ENCODE measurements at regions not wholly inside any gene's neighbourhood (a gene's known extent, or its start where the extent isn't known, plus 50 kb on each side); places are given as distances from the start of the nearest gene placed in this dataset.

GRCh38 chr3:102533784-102534183, 99.0 kb downstream of the ZPLD1 start:
- no peak overlapping the region for H3K4me2 ChIP-seq (ENCODE audit: insufficient read depth, insufficient read length, low read length)
- no peak overlapping the region for H3K27ac ChIP-seq (ENCODE audit: insufficient read length, low read depth, low read length)
- Mint-ChIP-seq H3K4me3 (no peak overlapping the region), H3K27ac (no peak overlapping the region), H3K27me3 (ENCODE audit: low read depth) (no peaks in the 10 kb centered on the region), H3K9me3 (no peaks in the 10 kb centered on the region), H3K36me3 (ENCODE audit: insufficient read depth in 1 of 3, low read depth in 3 of 3) (no peaks in the 10 kb centered on the region), H3K4me1 (no peaks in the 10 kb centered on the region)
- H3K4ac ChIP-seq (ENCODE audit: low read depth, low read length), result no peak overlapping the region
- DNase-seq, result no peak
- no peak overlapping the region for H4K8ac ChIP-seq (replicated peaks; ENCODE audit: insufficient read length, low read depth, low read length)
- no peak overlapping the region for H2BK12ac ChIP-seq (ENCODE audit: insufficient read length, low read depth, low read length)
- no peak overlapping the region for H3K14ac ChIP-seq (ENCODE audit: insufficient read depth, low read length)
- H2AFZ ChIP-seq (ENCODE audit: low read length), result no peak overlapping the region
- no peak overlapping the region for H2BK20ac ChIP-seq (ENCODE audit: low read depth, low read length, poor library complexity, severe bottlenecking)
- H2BK15ac ChIP-seq (ENCODE audit: low read depth, low read length), result no peak overlapping the region
- no peak overlapping the region for H3T11ph ChIP-seq (ENCODE audit: low read length)
- 100% methylated on average over 1 of the region's 4 CpGs for WGBS (ENCODE audit: extremely low coverage, insufficient read length, low lambda C conversion rate)
- H4K20me1 ChIP-seq (ENCODE audit: control insufficient read depth, insufficient read depth, insufficient read length), result no peaks in the 10 kb centered on the region
- no peaks in the 10 kb centered on the region for H3K79me1 ChIP-seq (ENCODE audit: insufficient read depth, low read depth, low read length, poor library complexity, severe bottlenecking)
- no peak overlapping the region for H2BK5ac ChIP-seq (ENCODE audit: insufficient read length, low read length)
- H3K9me3 ChIP-seq (ENCODE audit: control insufficient read depth, low read depth, low read length), result no peaks in the 10 kb centered on the region
- no peak overlapping the region for H3K56ac ChIP-seq (ENCODE audit: insufficient read length, low read depth, low read length)
- no peaks in the 10 kb centered on the region for H3K27me3 ChIP-seq (ENCODE audit: insufficient read depth, low read length)
- no peak overlapping the region for H3K9ac ChIP-seq (ENCODE audit: extremely low read depth, insufficient read length, low read length)
- no peaks in the 10 kb centered on the region for H3K23me2 ChIP-seq (ENCODE audit: insufficient read length, low read depth, low read length, poor library complexity, severe bottlenecking)
- no peak overlapping the region for H2BK120ac ChIP-seq (ENCODE audit: low read depth, low read length, poor library complexity, severe bottlenecking)
- no peaks in the 10 kb centered on the region for H3K79me2 ChIP-seq (ENCODE audit: insufficient read depth, low read length)
- no peak overlapping the region for H4K5ac ChIP-seq (ENCODE audit: insufficient read length, low read depth, low read length)
- H2AK5ac ChIP-seq (ENCODE audit: insufficient read length, low read length), result no peak overlapping the region
- H3K4me1 ChIP-seq (ENCODE audit: insufficient read depth, low read length), result no peaks in the 10 kb centered on the region
- H3K23ac ChIP-seq (ENCODE audit: insufficient read length, low read depth, low read length), result no peak overlapping the region
- TF ChIP-seq CTCF (conservative IDR thresholded peaks at IDR 0.05), result no peak
- H3K18ac ChIP-seq (ENCODE audit: insufficient read length, low read depth, low read length), result no peak overlapping the region
- H4K91ac ChIP-seq (ENCODE audit: insufficient read length, low read depth, low read length), result no peak overlapping the region
